Mesendoderm (in vitro differentiated cells): ENCODE measurements at regions not wholly inside any gene's neighbourhood (a gene's known extent, or its start where the extent isn't known, plus 50 kb on each side); places are given as distances from the start of the nearest gene placed in this dataset.

Experiments
- DNase-seq: peaks from one replicate; pipeline ENCODE4 v3.0.0; 2013
- H2AK5ac ChIP-seq: 2 replicates; pipeline ENCODE4 v1.6.1; 2013; ENCODE audit warnings: low read length, inconsistent platforms
- H2BK120ac ChIP-seq: 2 replicates; pipeline ENCODE4 v1.6.1; 2013; ENCODE audit warnings: low read depth, mild to moderate bottlenecking, low read length, moderate library complexity, mixed read lengths
- H2BK15ac ChIP-seq: replicated peaks from 2 replicates; pipeline ENCODE4 v1.6.1; 2013; ENCODE audit warnings: low read depth, mild to moderate bottlenecking, moderate library complexity
- H2BK5ac ChIP-seq: 2 replicates; pipeline ENCODE4 v1.6.1; 2013; ENCODE audit warnings: low read length, inconsistent platforms
- H3K18ac ChIP-seq: 2 replicates; pipeline ENCODE4 v1.6.1; 2013; ENCODE audit warnings: mild to moderate bottlenecking, low read length, mixed read lengths
- H3K23ac ChIP-seq: one replicate; pipeline ENCODE4 v1.6.1; 2013; ENCODE audit warnings: low read length
- H3K27ac ChIP-seq: 2 replicates; pipeline ENCODE4 v1.5.1; 2013; ENCODE audit warnings: low read depth, mild to moderate bottlenecking, inconsistent platforms, low read length, moderate library complexity
- H3K27me3 ChIP-seq: 2 replicates; pipeline ENCODE4 v1.6.1; 2013; ENCODE audit warnings: low read length, control low read depth, mild to moderate bottlenecking, inconsistent platforms; ENCODE audit not compliant: insufficient read depth, poor library complexity
- H3K36me3 ChIP-seq: 2 replicates; pipeline ENCODE4 v1.6.1; 2013; ENCODE audit warnings: low read length, inconsistent platforms; ENCODE audit not compliant: control insufficient read depth, insufficient read depth
- H3K4ac ChIP-seq: one replicate; pipeline ENCODE4 v1.6.1; 2013; ENCODE audit warnings: low read depth, mild to moderate bottlenecking, low read length, moderate library complexity
- H3K4me1 ChIP-seq: 2 replicates; pipeline ENCODE4 v1.6.1; 2013; ENCODE audit warnings: low read depth, low read length, inconsistent platforms; ENCODE audit not compliant: control insufficient read depth
- H3K4me2 ChIP-seq: 2 replicates; pipeline ENCODE4 v1.6.1; 2013; ENCODE audit warnings: low read length
- H3K4me3 ChIP-seq: 2 replicates; pipeline ENCODE4 v1.5.1; 2013; ENCODE audit warnings: mild to moderate bottlenecking, low read length
- H3K56ac ChIP-seq: one replicate; pipeline ENCODE4 v1.6.1; 2013; ENCODE audit warnings: low read length
- H3K79me1 ChIP-seq: 2 replicates; pipeline ENCODE4 v1.6.1; 2013; ENCODE audit warnings: low read length, inconsistent platforms
- H3K79me2 ChIP-seq: 2 replicates; pipeline ENCODE4 v1.6.1; 2013; ENCODE audit warnings: mild to moderate bottlenecking, low read length; ENCODE audit not compliant: control insufficient read depth, insufficient read depth
- H3K9ac ChIP-seq: 2 replicates; pipeline ENCODE4 v1.6.1; 2013; ENCODE audit warnings: low read length, inconsistent platforms
- H4K5ac ChIP-seq: one replicate; pipeline ENCODE4 v1.6.1; 2013; ENCODE audit warnings: low read length
- H4K8ac ChIP-seq: one replicate; pipeline ENCODE4 v1.6.1; 2013; ENCODE audit warnings: low read depth, mild to moderate bottlenecking, control low read depth, low read length, moderate library complexity
- WGBS: extraction: QIAGEN DNeasy Blood & Tissue Kit; methylation state at CpG from one replicate; pipeline ENCODE4 v1.1.7; 2013; ENCODE audit warnings: low lambda C conversion rate, missing lambda C conversion rate; ENCODE audit not compliant: insufficient coverage; ENCODE audit errors: extremely low coverage; 5-methylcytosine and 5-hydroxymethylcytosine counted together

DNA sequence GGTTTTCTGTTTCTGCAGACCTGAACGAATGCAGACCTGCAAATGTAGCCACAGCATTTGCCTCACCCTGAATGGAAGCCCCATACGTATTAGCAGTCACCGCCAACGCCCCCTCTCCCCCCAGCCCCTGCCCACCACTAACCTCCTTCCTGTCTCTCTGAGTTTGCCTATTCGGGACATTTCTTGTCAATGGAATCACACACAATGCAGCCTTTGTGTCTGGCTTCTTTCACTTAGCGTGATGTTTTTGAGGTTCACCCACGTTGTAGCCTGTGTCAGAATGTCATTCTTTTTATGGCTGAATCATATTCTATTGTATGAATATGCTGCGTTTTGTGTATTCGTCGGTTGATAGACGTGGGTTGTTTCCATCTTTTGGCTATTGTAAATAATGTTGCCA, 178.6 kb downstream of the AACS start:
- H3K9ac ChIP-seq, result no peak overlapping the region
- no peak overlapping the region for H3K18ac ChIP-seq
- H3K27me3 ChIP-seq, result no peaks in the 10 kb centered on the region
- no peak overlapping the region for H2BK15ac ChIP-seq
- no peak overlapping the region for H3K4me2 ChIP-seq
- H3K23ac ChIP-seq, result no peak overlapping the region
- no peaks in the 10 kb centered on the region for H3K79me2 ChIP-seq
- H3K36me3 ChIP-seq, result no peaks in the 10 kb centered on the region
- no peak overlapping the region for H4K8ac ChIP-seq
- H3K79me1 ChIP-seq, result no peaks in the 10 kb centered on the region
- no peaks in the 10 kb centered on the region for H3K4me1 ChIP-seq
- no peak overlapping the region for H2BK120ac ChIP-seq
- H3K4ac ChIP-seq, result no peak overlapping the region
- WGBS, result no CpG with 5 or more reads among the region's 11 CpGs
- DNase-seq, result no peak
- H3K56ac ChIP-seq, result no peak overlapping the region
- H2BK5ac ChIP-seq, result no peak overlapping the region
- H4K5ac ChIP-seq, result no peak overlapping the region
- H3K4me3 ChIP-seq, result no peak overlapping the region
- H3K27ac ChIP-seq, result no peak overlapping the region
- no peak overlapping the region for H2AK5ac ChIP-seq

DNA sequence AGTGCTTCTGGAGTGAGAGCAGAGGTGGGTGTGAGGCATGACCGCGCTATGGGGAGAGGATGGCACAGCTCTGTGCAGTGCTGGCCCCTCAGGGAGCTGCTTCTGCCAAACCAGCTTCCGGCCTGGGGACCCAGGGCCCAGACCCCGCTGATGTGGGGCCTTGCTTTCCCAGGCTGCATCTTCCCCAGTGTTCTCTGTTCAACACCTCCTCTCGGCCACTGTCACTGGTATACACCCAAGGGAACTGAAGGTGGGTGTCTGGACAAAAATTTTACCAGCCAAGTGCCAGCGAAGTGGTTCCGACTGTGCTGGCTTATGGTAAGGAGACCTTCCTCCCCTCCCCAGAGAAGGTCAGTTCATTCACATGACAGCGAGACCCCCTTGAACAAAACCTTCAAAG, 179.1 kb downstream of the AACS start:
- H3K27me3 ChIP-seq, result no peaks in the 10 kb centered on the region
- H3K4me1 ChIP-seq, result no peaks in the 10 kb centered on the region
- no peak overlapping the region for H2BK15ac ChIP-seq
- no peak overlapping the region for H3K27ac ChIP-seq
- H4K8ac ChIP-seq, result no peak overlapping the region
- H3K18ac ChIP-seq, result no peak overlapping the region
- H3K9ac ChIP-seq, result no peak overlapping the region
- DNase-seq, result no peak
- no peaks in the 10 kb centered on the region for H3K79me2 ChIP-seq
- no peak overlapping the region for H3K23ac ChIP-seq
- no peak overlapping the region for H3K56ac ChIP-seq
- H3K36me3 ChIP-seq, result no peaks in the 10 kb centered on the region
- H4K5ac ChIP-seq, result no peak overlapping the region
- no peaks in the 10 kb centered on the region for H3K79me1 ChIP-seq
- H3K4ac ChIP-seq, result no peak overlapping the region
- H2BK5ac ChIP-seq, result no peak overlapping the region
- no peak overlapping the region for H3K4me2 ChIP-seq
- H2AK5ac ChIP-seq, result no peak overlapping the region
- WGBS, result no CpG with 5 or more reads among the region's 8 CpGs
- H2BK120ac ChIP-seq, result no peak overlapping the region
- H3K4me3 ChIP-seq, result no peak overlapping the region

DNA sequence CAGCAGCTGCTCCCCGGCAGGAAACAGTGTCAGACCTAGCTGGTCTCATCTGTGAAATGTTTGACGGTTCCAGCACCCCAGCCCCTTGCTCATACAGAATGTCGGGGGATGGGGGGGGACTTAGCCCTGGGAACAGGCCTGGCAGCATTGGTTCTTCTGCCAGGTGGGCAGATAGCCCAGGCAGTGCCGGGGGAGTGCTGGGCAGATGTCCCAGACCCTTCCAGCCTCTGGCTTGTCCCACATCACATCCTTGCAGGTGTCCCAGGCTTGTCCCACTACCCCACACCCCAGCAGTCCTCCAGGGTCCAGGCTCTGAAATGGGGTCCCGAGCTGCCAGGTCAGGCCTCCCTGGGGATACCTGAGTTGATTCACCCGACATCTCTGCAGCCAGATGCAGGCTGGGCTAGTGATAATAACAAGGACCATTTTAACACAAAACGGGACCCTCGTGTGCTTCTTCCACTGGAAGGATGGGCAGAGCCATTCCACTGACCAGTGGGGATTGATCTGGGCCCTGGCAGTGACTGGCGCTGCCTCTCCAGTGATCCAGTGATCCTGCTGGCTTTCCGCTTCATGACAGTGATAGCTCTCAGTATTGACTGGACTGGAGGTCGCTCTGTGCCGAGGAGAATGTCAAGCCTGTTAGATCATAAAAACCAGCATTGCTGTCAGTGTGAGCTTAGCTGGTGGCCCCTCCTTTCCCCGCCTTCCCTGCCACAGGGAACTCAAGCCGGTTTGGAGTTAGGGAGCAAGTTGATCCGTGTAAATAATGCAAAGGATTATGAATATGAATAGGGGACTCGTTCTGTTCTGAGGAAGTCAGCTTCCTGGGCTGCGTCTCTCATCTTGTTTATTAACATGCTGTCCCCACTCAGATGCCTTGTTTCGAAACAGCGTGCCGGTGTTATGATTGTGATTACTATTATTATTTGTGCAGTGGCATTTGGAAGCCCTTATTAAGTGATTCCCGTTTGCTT, 180.6 kb downstream of the AACS start:
- Histone ChIP-seq H3K23ac (no peak overlapping the region), H3K4me2 (no peak overlapping the region), H3K36me3 (no peaks in the 10 kb centered on the region), H3K9ac (no peak overlapping the region), H3K27me3 (no peaks in the 10 kb centered on the region), H4K5ac (no peak overlapping the region), H2BK15ac (no peak overlapping the region), H3K18ac (no peak overlapping the region), H2BK5ac (no peak overlapping the region), H3K4me1 (no peaks in the 10 kb centered on the region), H3K79me1 (no peaks in the 10 kb centered on the region), H2BK120ac (no peak overlapping the region), H3K27ac (no peak overlapping the region), H3K4me3 (no peak overlapping the region), H3K79me2 (no peaks in the 10 kb centered on the region), H2AK5ac (no peak overlapping the region), H3K56ac (no peak overlapping the region), H4K8ac (no peak overlapping the region), H3K4ac (no peak overlapping the region)
- WGBS, result no CpG with 5 or more reads among the region's 21 CpGs
- DNase-seq, result no peak

DNA sequence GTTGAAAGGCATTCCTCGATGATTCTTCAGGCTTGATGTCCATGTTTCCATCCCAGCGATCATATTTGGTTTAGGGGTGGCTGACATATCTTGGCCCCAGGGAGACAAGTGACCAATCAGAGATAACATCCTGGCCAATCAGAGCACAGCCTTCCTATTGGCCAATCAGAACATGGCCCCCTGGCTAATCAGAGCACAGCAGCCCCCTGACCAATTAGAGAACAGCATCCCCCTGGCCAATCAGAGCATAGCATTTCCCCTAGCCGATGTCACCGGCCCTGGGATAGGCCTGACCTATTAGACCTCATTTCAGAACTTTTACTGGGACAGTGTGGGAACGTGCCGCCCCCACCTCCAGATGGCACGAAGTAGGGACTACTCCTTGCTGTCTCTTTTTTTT, 182.2 kb downstream of the AACS start:
- Histone ChIP-seq H3K4me2 (no peak overlapping the region), H3K18ac (no peak overlapping the region), H3K9ac (no peak overlapping the region), H3K4me1 (no peaks in the 10 kb centered on the region), H3K79me2 (no peaks in the 10 kb centered on the region), H2BK15ac (no peak overlapping the region), H2AK5ac (no peak overlapping the region), H3K23ac (no peak overlapping the region), H3K36me3 (no peaks in the 10 kb centered on the region), H3K56ac (no peak overlapping the region), H4K5ac (no peak overlapping the region), H3K4ac (no peak overlapping the region), H3K79me1 (no peaks in the 10 kb centered on the region), H3K4me3 (no peak overlapping the region), H3K27me3 (no peaks in the 10 kb centered on the region), H2BK5ac (no peak overlapping the region), H3K27ac (no peak overlapping the region), H4K8ac (no peak overlapping the region), H2BK120ac (no peak overlapping the region)
- no CpG with 5 or more reads among the region's 7 CpGs for WGBS
- peak; percentile 37 for DNase-seq

DNA sequence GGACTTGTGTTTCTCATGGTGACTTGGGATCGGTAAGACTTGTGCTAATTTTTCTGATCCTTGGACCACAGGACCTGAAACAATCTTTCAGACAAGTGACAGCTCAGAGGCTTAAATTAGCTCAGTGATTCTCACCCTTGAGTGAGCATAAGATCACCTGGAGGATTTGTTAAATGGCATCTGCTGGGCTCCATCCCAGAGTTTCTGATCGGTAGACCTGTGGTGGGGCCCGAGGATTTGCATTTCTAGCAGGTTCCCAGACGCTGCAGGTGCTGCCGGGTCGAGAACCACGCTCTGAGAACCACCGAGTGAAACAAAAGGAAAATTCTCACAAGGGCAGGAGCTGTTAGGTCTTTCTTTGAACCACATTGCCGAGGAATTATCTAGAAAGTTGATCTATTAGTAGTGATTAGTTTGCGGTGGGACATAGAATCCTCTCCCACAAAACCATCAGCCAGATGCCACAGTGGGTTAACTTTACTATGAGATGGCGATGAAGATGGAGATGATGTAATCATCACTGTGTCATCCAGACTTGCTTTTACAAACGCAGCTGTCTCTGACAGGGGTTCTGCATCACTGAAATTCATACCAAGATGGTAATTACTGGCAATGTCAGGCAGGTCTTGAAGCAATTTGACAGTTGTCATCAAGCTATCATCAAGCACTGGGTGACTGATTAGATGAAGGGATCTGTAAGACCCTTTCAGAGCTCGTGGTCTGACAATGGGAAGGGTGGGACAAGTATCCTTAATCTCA, 184.0 kb downstream of the AACS start:
- Histone ChIP-seq H2AK5ac (no peak overlapping the region), H3K4me2 (no peak overlapping the region), H3K79me1 (no peaks in the 10 kb centered on the region), H3K18ac (no peak overlapping the region), H3K36me3 (no peaks in the 10 kb centered on the region), H2BK15ac (no peak overlapping the region), H3K56ac (no peak overlapping the region), H3K23ac (no peak overlapping the region), H3K4me1 (no peaks in the 10 kb centered on the region), H2BK5ac (no peak overlapping the region), H3K4me3 (no peak overlapping the region), H3K9ac (no peak overlapping the region), H3K27ac (no peak overlapping the region), H3K27me3 (no peaks in the 10 kb centered on the region), H4K8ac (no peak overlapping the region), H3K79me2 (no peaks in the 10 kb centered on the region), H4K5ac (no peak overlapping the region), H3K4ac (no peak overlapping the region), H2BK120ac (no peak overlapping the region)
- WGBS, result no CpG with 5 or more reads among the region's 13 CpGs
- DNase-seq, result no peak
